SK-N-SH (cell line): ENCODE measurements at regions not wholly inside any gene's neighbourhood (a gene's known extent, or its start where the extent isn't known, plus 50 kb on each side); places are given as distances from the start of the nearest gene placed in this dataset.
"Not testable (repeated sequence)": the region's sequence is repeated elsewhere in the genome, so short reads cannot be mapped to it uniquely, and the experiment has no call there.

Experiments used
- CTCF ChIP-seq: fragments of 200-600 bp; sonication (generic); IDR thresholded peaks from 2 replicates; pipeline ENCODE4 v1.6.1; 2017; ENCODE audit warnings: antibody characterized with exemption, mild to moderate bottlenecking, moderate library complexity
- FOXJ3 ChIP-seq: sonication (generic); formaldehyde crosslinking; IDR thresholded peaks from 2 replicates; pipeline ENCODE4 v1.5.1; 2020; ENCODE audit warnings: mild to moderate bottlenecking, missing genetic modification reagents
- GATA2 ChIP-seq: sonication (generic); formaldehyde crosslinking; IDR thresholded peaks from 2 replicates; pipeline ENCODE4 v1.5.0; 2020; ENCODE audit warnings: mild to moderate bottlenecking, missing genetic modification reagents
- JUND ChIP-seq: IDR thresholded peaks from 2 replicates; pipeline ENCODE4 v1.4.0; 2012

- TF ChIP-seq CTCF; JUND; FOXJ3 (CRISPR knock-in tag); GATA2 (CRISPR knock-in tag): not testable (repeated sequence)
Observed at GRCh38 chr18:15164446-15164845, 416.5 kb downstream of the ANKRD30B start.
